Stomach smooth muscle (tissue), 2 donors: ENCODE measurements at regions not wholly inside any gene's neighbourhood (a gene's known extent, or its start where the extent isn't known, plus 50 kb on each side); places are given as distances from the start of the nearest gene placed in this dataset.

Experiments used
- H3K27ac ChIP-seq: one replicate; pipeline ENCODE4 v1.7.0; 2013; ENCODE audit warnings: mild to moderate bottlenecking, low read length, inconsistent platforms
- H3K27me3 ChIP-seq, 2 donors: one replicate each; pipeline ENCODE4 v1.7.0; 2013; ENCODE audit warnings: low read length in 2 of 2; ENCODE audit not compliant: insufficient read depth in 2 of 2, control insufficient read depth in 1 of 2
- H3K36me3 ChIP-seq, 2 donors: one replicate each; pipeline ENCODE4 v1.7.0; 2013; ENCODE audit warnings: low read length in 2 of 2; ENCODE audit not compliant: control insufficient read depth in 2 of 2, insufficient read depth in 2 of 2
- H3K4me1 ChIP-seq: one replicate; pipeline ENCODE4 v1.7.0; 2013; ENCODE audit warnings: low read length; ENCODE audit not compliant: control insufficient read depth, insufficient read depth
- H3K4me3 ChIP-seq, 2 donors: one replicate each; pipeline ENCODE4 v1.7.0; 2013; ENCODE audit warnings: low read length in 2 of 2
- H3K9ac ChIP-seq, 2 donors: one replicate each; pipeline ENCODE4 v1.7.0; 2013; ENCODE audit warnings: low read length in 2 of 2, mild to moderate bottlenecking in 1 of 2
- H3K9me3 ChIP-seq, 2 donors: one replicate each; pipeline ENCODE4 v1.7.0; 2013; ENCODE audit warnings: low read length in 2 of 2; ENCODE audit not compliant: control insufficient read depth in 2 of 2
- donor health status: healthy.
- donor health status: Pancreatic carcinoma.

DNA sequence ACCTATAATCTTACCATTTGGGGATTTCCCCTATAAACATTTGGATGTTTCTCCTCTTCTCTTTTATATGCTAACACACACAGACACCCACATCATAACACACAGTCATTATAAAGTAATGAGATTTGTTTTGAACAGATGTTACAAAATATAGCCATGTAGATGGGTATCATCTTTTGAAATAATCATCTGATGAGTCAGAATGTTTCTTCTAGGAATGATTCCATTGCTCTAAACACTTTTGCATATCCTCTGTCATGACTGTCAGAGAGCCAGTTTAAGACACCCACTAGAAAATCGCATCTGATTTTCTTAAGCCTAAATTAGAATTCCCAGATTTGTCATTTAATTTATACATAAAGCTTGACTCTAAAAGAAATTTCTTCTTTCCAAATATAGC is 442.6 kb downstream of the CMPK2 start:
- no peak overlapping the region for H3K9ac ChIP-seq
- H3K36me3 ChIP-seq, result no peaks in the 10 kb centered on the region
- H3K27ac ChIP-seq, result no peak overlapping the region
- peaks cover 0 to 8% of the 10 kb centered on the region in 2 donors for H3K9me3 ChIP-seq
- no peak overlapping the region for H3K4me3 ChIP-seq
- no peaks in the 10 kb centered on the region for H3K27me3 ChIP-seq
- no peaks in the 10 kb centered on the region for H3K4me1 ChIP-seq

DNA sequence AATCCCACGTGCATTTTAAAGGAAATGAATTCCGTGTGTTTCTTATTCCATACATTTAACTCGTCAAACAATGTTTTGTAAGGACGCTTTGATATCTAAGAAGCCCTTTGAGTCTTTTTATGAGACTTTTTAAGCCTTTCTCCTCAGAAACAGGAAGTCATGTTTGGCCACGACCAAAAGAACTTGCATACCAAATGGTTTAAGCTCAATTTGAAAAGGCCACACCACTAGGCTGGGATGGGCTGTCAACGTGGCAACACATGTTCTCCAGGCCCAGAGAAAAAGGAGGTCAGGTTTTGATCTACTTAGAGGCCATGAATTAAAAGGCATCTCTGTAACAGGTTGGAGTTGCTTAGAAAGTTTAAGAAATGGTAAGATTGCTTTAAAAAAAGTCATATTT is 441.8 kb downstream of the CMPK2 start:
- Histone ChIP-seq H3K9ac (no peak overlapping the region), H3K27me3 (no peaks in the 10 kb centered on the region), H3K36me3 (no peaks in the 10 kb centered on the region), H3K9me3 (peaks cover 0 to 8% of the 10 kb centered on the region in 2 donors), H3K27ac (no peak overlapping the region), H3K4me1 (no peaks in the 10 kb centered on the region), H3K4me3 (no peak overlapping the region)

- Histone ChIP-seq H3K36me3 (no peaks in the 10 kb centered on the region), H3K27me3 (no peaks in the 10 kb centered on the region), H3K4me1 (no peaks in the 10 kb centered on the region), H3K9ac (no peak overlapping the region), H3K4me3 (no peak overlapping the region), H3K27ac (no peak overlapping the region), H3K9me3 (peaks cover 0 to 10% of the 10 kb centered on the region in 2 donors)
Measured at GRCh38 chr2:6425032-6425431, 440.7 kb downstream of the CMPK2 start.

GRCh38 chr2:6429210-6429986 is 436.3 kb downstream of the CMPK2 start:
- Histone ChIP-seq H3K9me3 (peaks cover 0 to 10% of the 10 kb centered on the region in 2 donors), H3K9ac (no peak overlapping the region), H3K36me3 (no peaks in the 10 kb centered on the region), H3K4me3 (no peak overlapping the region), H3K27me3 (no peaks in the 10 kb centered on the region), H3K4me1 (no peaks in the 10 kb centered on the region), H3K27ac (no peak overlapping the region)

GRCh38 chr2:6434438-6434837 is 431.3 kb downstream of the CMPK2 start:
- H3K9me3 ChIP-seq, result peaks cover 0 to under 1% of the 10 kb centered on the region in 2 donors
- no peaks in the 10 kb centered on the region for H3K27me3 ChIP-seq
- no peak overlapping the region for H3K27ac ChIP-seq
- H3K4me3 ChIP-seq, result no peak overlapping the region
- H3K36me3 ChIP-seq, result no peaks in the 10 kb centered on the region
- H3K4me1 ChIP-seq, result no peaks in the 10 kb centered on the region
- no peak overlapping the region for H3K9ac ChIP-seq

- Histone ChIP-seq H3K9me3 (no peaks in the 10 kb centered on the region), H3K27ac (no peak overlapping the region), H3K9ac (no peak overlapping the region), H3K27me3 (no peaks in the 10 kb centered on the region), H3K36me3 (no peaks in the 10 kb centered on the region), H3K4me3 (no peak overlapping the region), H3K4me1 (no peaks in the 10 kb centered on the region)
Measured at GRCh38 chr2:6441800-6442199, 423.9 kb downstream of the CMPK2 start.

DNA sequence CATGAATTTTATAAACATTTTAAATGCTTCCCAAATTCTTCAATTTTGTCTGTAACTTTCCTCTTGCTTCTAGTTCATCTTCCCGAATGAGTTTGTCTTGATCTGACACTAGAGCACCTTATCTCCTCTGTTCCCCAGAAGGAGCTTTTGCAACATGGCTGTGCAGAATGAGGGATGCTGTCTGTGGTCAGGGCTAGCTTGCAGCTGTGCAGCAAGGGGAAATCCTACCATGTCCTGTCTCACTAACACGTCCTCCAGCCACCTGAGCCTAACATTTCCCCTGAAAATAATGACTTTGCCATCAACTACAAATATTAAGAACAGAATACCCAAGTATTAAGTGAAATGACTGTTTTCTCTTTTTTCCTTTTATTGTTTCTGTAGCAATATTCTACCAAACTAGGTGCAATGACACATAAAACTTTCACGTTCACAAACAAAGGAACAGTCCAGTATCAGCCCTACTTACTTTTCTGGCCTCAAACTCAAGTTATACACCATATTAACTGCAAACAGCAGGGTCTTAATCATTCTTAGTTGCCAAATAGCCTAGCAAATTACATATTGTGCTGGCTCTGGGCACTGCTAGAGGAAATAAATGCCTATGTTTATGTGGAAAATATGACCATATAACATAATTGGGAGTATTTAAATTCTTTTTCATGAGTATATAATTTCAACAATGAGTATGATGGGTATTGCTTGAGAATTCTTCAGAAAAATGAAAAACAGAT is 423.3 kb downstream of the CMPK2 start:
- Histone ChIP-seq H3K27ac (no peak overlapping the region), H3K4me1 (no peaks in the 10 kb centered on the region), H3K36me3 (no peaks in the 10 kb centered on the region), H3K4me3 (no peak overlapping the region), H3K9ac (no peak overlapping the region), H3K27me3 (no peaks in the 10 kb centered on the region), H3K9me3 (no peaks in the 10 kb centered on the region)

DNA sequence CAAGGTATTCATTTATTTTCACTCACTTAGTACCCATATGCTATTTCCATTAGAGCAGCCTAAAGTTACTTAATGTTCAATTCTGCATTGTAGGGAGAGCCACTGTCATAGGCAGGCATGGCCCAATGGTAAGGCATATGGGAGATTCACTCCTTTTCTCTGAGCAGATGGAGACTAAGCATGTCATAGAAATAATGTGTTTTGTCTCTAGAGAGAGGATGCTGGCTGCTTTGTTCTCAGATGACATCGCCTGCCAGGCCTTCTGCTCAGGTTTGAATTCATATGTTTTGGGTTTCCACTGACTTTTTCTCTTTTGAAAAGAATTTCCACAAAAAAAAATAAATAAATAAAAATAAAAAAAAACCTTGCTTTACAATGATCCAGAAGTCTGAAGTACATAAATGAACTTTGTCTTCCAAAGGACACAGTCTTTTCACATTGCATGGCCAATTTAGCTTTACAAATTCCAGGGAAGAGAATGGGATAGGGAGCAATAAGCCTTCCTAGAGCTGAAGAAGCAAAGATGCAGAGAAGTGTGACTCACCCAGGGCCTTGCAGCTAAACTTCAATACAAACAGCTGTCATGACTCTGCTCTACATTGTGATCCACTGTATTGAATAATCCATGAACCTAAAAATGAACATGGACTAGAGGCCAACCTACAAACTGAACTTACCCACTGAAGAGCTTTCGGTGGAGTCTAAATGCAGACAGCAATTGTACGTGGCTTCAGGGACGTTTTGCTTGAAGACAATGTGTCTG is 422.5 kb downstream of the CMPK2 start:
- Histone ChIP-seq H3K4me3 (no peak overlapping the region), H3K9ac (no peak overlapping the region), H3K9me3 (no peaks in the 10 kb centered on the region), H3K27me3 (no peaks in the 10 kb centered on the region), H3K4me1 (no peaks in the 10 kb centered on the region), H3K36me3 (no peaks in the 10 kb centered on the region), H3K27ac (no peak overlapping the region)

GRCh38 chr2:6444514-6444913 is 421.2 kb downstream of the CMPK2 start:
- no peaks in the 10 kb centered on the region for H3K27me3 ChIP-seq
- H3K9me3 ChIP-seq, result no peaks in the 10 kb centered on the region
- no peak overlapping the region for H3K4me3 ChIP-seq
- no peaks in the 10 kb centered on the region for H3K4me1 ChIP-seq
- H3K27ac ChIP-seq, result no peak overlapping the region
- no peaks in the 10 kb centered on the region for H3K36me3 ChIP-seq
- no peak overlapping the region for H3K9ac ChIP-seq

GRCh38 chr2:6445156-6445555 is 420.6 kb downstream of the CMPK2 start:
- Histone ChIP-seq H3K9ac (no peak overlapping the region), H3K36me3 (no peaks in the 10 kb centered on the region), H3K27ac (no peak overlapping the region), H3K9me3 (no peaks in the 10 kb centered on the region), H3K4me1 (no peaks in the 10 kb centered on the region), H3K4me3 (no peak overlapping the region), H3K27me3 (no peaks in the 10 kb centered on the region)
